Fibroblast of gingiva (primary cell): ENCODE measurements at regions not wholly inside any gene's neighbourhood (a gene's known extent, or its start where the extent isn't known, plus 50 kb on each side); places are given as distances from the start of the nearest gene placed in this dataset.
A peak's percentile ranks its signal among the peaks of the same experiment; 100 is the strongest.

Source experiments
- DNase-seq: peaks from one replicate; pipeline ENCODE4 v3.0.0-alpha.2; 2011; ENCODE audit warnings: low read depth

DNA sequence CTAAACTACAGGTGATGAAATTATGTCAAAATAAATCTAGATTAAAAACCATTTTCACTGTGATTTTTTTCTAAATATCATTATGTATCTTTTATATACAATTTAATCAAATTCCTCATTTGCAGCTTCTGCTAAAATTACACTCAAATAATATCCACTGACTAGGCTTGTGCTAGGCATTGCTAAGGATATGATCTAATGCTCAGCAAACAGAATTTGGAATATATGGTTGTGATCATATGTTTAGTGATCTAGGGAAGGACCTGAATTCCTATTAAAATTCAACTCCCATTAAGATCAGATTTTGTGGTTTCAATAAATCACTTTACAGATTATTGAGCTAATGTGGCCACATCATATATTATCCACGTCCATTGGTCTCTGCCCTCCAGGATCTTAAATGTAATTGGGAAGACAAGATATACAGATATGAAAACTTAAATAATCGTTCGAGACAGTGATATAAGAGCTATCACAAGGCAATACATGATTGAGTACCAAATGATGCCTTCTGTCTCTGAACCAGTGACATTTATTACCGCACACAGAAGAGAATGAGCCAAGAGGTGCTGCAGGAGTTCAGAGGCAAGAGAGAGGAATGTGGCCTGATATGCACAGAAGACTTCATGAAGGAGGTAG lies 206.0 kb upstream of the RPS6KA3 start:
- no peak for DNase-seq

DNA sequence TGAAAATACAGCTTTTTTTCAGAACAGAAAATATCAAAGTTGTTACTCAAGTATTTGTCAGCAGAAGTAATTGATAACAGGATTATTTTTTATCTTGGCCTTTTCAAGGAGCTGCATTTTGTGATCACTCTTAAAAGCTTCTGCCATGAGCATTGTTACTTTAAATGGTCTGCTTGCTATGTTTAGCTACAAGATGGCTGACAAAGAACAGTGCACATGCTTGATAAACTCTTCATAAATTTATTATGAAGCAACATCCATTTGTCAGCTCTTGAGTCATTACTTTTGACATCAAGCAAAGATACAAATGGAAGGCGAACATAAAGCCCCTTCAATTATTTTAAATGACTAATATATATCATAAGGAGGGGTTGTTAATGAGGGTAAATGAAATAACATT lies 205.4 kb upstream of the RPS6KA3 start:
- no peak for DNase-seq

DNA sequence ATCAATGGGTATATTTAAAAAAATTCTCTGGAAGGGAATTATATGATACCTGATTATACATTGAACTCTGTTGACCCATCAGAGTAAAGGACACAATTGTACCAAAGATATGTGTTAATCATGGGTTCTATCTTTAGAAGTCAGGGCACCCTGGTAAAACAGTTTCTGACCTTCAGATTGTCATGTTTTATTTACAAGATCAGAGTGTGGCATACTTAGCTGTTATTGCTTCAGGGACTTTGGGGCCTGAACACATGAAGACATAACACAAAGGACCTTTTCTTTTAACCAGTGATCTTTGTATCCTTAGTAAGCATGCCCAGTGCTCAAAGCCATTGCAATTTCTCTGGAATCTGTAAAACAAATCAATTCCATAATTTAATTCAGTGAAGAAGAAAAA lies 204.8 kb upstream of the RPS6KA3 start:
- no peak for DNase-seq

DNA sequence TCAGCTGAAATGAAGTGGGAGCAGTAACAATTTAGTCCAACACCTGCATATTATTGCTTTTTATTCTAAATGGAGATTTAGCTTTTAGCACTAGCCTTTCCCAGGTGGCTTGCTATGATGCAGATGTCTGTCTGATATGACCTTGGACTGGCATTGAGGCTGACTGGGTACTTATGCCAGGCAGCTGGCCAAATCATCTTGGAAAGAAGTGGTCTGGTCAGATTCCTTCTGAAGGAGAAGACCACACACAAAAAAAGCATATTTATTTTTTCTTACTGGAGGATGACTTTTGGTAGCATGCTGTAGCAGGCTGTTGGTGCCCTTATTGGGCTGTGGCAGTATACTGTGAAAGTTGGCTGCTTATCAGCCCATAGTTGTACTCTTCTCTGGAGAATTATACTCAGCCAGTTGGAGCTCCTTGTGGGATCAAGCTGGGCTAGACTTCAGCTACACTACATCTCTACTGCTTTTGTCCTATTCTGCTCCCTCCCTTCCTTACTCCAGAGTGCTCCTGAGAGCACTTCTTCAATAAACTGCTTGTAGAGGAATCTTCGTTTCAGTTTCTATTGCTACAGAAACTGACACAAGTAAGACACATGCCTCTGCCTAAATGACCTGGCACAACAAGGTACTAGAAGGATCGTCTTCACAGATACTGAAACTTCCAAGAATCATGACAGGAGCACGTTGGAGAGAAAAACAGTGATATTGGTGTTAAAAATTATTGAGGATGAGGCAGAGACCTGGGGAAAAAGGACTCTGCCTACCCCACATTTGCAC lies 196.8 kb upstream of the RPS6KA3 start:
- DNase-seq, result no peak

DNA sequence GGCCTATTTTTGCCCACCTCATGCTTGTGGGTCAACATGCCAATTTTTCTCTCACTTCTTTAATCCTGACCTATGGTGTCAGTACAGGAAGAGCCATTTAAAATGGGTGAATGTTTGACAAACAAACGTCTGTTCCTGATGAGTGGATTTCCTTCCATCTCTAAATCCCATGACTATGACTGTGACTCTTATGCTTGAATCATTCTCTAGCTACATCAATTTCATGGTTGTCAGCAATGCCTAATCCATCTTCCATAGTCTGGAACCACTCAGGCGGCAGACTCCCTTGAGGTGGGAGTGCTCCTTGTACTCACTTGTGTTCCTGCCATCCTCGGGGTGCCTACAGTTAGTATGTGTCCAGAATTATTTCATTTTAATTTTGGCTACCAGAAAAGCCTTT lies 194.9 kb upstream of the RPS6KA3 start:
- DNase-seq, result no peak

DNA sequence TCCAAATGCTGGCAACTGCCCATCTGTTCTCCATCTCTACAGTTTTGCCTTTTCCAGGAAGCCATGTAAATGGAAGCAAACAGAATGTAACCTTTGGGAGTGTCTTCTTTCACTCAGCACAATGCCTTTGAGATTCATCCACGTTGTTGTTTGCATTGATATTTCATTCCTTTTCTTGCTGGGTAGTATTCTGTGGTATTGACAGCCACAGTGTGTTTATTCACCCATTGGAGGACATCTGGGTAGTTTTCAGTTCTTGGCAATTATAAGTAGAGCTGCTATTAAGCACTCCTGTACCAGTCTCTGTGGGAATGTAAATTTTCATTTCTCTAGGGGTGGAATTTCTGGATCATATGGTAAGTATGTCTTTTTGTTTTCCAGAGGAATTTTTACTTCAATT lies 194.3 kb upstream of the RPS6KA3 start:
- no peak for DNase-seq

DNA sequence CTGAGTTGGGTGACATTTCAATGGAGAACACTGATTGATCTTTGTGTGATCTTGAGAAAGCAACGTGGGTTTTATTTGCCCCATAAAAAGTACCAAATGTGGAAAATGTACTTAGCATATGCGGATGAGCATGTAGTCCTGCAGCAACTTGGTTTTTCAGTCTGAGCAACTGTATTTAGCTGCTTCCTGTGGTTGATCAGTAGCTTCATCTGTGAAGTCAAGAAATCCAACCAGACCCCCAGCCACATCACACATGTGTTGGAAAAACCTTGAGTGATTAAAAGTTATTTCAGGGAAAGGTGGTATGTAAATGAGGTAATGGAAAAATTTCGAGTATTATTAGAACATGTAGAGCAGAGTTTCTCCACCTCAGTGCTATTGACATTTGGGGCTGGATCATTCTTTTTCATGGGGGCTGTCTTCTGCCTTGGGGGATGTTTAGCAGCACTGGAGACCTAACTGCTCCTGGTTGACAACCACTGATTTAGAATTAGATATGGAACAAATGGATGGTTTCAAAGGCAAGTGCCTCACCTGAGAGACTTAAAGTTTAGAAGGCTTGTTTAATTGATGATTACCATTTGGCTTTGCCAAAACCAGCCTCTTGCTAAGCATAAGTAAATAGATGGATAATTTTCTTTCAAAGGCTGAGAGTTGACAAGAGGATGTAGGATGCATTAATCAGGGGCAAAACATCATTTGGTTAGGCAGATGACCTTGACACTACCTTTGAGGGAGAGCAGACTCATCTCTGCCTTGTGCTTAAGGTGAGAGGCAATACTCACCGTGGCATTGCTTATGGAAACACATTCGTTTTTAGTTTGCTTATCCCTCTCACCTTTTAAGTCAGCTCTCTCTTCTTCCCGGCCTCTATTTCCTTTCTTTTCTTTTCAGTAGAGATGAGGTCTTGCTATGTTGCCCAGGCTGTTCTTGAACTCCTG lies 193.0 kb upstream of the RPS6KA3 start:
- no peak for DNase-seq

DNA sequence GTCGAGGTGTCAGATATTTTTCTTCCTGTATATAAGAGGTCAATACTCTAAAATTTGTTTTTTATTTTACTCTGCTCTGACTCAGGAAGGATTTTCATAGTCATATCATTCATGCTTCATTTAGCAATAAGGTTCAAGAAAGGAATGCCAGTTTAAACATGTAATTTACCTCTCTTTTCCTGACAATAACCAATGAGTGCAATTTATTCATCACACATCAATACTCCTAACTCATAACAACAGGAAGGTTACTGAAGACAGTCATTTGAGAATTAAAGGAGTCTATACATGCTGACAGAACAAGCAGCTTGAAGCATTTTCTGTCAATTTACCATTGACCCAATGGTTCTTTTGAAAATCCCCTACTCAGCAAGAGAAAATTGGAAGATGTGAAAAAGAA lies 190.3 kb upstream of the RPS6KA3 start:
- DNase-seq, result no peak

DNA sequence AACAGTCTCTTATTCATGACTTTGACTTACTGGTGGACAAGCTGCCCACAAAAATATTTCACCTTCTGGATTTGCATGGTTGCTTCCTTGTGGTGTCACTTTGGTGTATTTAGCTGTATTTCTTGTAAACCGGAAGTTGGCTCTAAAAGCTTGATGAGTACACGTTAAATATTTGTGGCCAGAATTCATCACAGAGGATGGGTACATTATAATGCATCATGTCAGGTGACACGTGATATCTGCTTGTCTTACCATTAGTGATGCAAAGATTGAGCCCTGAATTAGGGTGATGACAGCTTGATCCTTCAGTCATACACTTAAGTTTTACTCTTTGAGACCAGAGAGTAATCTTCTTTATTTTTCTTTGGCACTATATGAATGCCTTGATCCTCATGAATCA lies 188.3 kb upstream of the RPS6KA3 start:
- DNase-seq, result no peak

DNA sequence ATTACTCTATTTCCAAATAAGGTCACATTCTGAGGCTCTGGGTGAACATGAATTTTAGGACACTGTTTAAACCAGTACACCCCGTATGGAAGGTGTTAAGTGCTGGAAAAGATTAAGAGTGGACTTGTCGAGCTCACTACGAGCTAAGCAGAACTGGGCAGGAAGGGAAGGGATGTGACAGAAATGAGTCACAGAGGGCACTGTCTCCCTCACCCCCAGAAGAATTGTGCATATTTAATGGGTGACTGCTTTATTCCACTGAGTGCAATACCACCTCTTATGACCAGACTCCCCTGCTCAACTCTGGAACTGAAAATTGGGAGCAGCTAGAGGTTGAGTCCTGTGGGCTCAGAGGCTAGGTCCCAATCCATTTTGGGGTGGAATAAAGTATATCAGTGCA lies 187.4 kb upstream of the RPS6KA3 start:
- no peak for DNase-seq

DNA sequence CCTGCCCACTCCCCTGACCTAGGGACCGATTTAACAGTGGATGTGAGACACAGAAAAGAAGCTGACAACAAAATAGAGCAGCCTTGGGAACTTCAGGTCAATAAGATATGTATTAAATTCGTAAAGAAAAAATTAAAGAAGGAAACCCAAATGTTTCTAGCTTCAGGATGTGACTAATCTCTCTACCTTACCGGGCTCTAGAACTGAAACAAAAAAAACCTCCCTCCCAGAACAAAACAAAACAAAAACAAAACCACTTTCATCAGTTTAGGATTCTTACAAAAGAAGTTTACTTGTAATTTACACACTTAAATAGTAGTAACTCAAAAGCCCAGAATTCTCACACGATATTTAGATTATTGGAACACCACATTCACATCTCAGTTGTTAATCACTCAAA lies 185.8 kb upstream of the RPS6KA3 start:
- no peak for DNase-seq

DNA sequence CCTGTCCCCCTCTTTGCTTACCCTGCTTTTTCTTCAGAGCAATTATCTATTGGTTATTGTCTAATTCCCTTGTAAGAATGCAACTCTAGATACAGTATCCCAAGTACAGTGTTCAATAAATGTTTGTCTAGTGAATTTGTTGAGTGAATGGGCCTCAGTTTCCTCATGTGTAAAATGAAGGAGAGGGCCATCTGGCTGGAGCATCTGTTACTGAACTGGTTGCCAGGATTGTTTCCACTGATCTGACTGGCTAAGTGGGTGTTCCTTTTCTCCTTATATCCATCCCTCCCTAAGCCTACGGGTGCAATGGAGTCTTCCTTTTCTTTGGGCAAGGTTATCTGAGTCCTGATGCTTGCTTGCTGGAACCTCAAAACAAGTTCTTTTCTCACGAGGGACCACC lies 185.2 kb upstream of the RPS6KA3 start:
- DNase-seq, result no peak

DNA sequence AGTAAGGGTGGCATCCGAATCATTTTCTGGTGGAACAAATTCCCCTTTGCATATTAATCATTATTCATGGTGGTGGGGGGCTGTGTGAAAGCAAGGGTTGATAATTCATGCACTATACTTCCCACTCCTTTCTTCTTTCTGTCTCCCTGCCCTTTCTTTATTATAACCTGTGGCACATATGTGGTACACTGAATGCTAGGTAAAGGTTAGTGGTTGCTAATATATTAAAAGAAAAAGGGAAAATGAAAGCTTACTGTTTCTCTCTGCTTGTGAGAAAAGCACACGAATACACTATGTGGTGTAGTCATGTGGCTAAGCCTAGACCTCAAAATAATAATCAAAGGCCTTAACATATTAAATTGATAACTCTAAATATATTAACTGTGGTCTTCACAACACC lies 178.4 kb upstream of the RPS6KA3 start:
- no peak for DNase-seq

DNA sequence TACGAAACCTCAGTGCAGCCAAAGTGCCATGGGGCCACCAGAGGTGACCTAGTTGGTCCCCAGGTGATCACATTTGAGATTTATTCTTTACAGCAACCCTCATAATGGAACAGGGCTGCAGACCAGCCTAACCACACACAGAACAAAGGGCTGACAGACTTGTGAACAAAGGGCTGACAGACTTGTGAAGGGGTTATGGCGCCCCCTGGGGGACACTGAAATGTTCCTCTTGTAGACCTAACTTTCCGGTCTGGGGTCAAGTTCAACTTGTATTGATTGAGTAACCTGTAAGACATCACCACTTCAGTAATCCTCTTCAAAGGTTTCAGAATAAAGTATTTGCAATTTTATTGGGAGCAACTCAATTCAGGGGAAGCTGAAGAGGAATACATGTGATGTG lies 175.9 kb upstream of the RPS6KA3 start:
- peak; percentile 74 for DNase-seq

DNA sequence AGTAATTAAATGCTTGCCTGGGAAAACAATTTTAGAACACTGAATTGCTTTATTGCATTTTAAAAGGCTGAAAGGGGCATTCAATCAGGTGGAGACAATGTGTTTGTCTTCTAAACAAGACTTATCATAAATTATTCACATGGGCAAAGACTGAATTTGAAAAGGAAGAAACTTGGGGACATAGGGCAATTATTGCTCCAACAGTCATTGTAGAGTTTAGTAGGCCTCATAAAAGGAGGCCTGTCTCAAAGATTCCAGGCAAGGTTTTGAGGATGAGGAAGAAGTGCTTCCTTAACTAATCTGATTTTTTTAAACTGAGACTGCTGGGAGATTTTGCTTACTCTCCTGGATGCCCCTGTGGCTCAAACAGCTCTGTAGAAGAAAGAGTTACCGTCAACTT lies 174.4 kb upstream of the RPS6KA3 start:
- no peak for DNase-seq

DNA sequence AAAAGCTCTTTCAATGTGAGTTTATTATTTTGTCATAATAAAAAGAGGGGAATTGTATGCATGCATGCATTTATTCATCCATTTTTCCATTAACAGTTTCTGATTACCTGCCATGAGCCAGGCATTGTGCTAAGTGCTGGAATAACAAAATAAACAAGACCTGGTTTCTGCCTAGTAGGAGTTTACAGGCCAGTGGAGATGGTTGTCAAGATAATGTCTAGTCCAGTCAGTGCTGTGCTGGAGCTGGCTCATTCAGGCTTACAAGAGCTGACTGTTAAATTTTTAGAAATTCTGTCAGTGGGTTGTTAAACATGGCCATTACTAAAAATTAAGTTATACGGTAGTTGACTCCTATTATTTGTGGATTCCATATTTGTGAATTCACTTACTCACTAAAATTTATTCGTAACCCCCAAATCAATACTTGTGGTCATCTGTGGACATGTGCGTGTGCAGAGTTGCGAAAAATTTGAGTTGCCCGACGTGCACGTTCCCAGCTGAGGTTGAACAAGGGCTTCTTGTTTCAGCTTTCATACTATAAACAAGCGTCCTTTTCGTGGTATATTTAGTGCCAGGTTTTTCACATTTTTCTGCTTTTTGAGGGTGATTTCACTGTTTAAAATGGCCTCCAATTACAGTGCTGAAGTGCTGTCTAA lies 172.3 kb upstream of the RPS6KA3 start:
- DNase-seq, result no peak

DNA sequence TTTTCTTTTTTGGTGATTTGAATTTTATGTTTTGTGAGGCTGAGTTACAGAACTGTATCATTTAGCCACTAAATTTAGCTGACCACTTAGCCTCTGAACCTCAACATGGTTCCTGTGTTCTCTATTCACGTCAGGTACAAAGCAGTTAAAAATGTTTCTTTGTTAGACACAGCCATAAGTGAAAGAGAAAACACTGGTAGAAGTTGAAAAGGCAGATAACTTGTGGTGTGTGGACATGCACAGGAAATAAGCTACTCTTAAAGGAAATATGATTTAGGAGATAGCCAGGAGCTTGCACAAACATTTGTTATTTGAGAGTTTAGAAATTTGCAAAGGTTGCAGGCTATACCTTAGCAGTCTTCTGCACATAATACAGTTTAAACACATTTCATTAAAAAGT lies 171.0 kb upstream of the RPS6KA3 start:
- no peak for DNase-seq

DNA sequence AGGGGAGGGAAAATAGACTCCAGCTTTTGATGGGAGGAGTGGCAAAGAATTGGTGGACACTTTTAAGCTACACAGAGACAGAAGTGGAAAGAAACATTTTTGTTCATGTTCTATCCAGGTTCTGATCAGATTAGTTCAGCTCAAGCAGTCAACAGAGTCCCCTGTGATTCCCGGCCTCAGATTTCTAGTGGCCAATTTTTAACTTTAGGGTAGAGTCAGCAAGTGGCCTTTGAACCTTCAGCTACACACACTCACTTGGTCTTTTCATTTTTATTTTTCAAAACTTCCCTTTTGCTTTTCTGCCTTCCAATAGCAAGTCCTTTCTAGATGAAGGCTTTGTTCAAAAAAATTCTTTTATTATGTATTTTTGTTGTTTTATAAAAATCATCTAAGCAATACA lies 169.2 kb upstream of the RPS6KA3 start:
- no peak for DNase-seq

DNA sequence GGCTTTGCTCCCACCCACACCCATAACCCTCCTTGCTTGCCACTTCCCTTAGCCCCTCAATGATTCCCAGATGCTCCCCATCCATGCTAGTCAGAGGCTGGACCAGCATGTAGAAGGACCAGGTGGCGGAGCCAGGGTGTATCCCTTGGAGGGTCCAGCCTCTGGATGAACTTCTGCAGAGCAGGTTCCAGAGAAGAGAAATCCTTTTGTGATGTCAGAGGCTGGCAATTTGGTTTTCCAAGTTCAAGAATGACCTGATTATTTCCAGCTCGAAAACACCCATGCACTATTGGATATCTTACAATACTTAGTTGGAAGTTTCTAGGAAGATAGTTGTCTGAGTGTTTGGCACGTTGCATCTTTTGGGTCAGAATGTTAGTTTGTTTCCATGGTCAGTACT lies 168.3 kb upstream of the RPS6KA3 start:
- no peak for DNase-seq

DNA sequence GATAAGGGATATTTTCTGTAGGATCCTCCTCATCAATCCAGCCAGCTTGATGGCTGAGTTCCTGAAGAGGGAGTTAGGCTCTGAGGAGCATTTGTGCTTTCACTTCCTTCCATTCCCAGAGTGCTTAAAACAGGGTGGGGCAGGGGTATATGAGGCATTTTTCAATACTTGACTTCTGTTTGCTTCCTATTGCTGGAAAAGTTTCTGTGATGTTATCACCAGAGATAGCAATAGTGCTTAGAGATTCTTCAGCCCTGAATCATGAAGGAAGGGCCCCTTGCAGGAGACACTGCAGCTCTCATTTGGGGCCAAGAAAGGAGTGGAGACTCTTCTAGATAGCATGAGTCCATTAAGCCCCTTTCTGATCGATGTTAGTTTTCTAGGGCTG lies 166.7 kb upstream of the RPS6KA3 start:
- DNase-seq, result no peak

DNA sequence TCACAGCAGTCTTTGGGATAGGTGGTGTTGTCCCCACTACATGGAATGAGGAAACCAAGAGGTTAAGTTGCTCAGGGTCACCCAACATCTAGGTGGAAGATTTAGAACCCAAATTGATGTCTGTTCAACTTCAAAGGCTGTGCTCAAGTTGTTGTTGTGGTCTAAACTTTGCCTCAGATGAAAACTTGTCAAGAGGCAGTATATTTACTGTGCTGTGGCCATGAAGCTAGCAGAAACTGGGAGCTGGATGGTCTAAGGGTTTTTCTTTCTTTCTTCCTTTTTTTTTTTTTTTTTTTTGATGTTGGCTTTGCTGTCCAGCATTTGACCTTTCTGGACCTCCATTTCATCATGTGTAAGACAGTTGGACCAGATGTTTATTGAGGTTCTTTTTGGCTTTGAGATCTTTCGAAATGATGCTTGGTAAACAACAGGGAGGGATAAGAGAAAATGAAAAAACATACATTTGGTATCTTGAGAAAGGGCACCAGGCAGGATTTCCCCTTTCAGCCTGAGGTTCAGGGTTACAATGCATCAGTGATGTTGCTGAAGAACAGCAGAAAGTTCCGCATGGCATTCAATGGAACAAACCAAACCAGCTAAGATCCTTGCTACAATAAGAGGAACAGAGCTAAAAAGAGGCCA lies 166.2 kb upstream of the RPS6KA3 start:
- no peak for DNase-seq

DNA sequence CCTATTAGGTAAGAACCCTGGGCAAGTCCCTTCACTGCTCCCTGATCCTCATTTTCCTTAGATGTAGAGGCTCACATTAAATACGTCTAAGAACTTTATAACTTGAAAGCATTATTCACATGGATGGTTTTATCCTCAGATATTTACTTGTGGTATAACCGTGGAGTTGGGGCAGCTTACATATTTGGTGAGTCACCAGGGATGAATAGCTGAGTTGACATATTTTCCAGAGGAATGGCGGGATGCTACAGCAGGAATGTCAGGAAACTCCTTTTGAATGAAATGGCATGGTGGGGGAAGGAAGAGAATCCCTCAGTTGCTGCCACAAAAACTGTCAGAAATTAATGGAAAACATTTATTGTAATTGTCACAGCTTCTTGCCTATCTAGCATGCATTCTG lies 165.3 kb upstream of the RPS6KA3 start:
- DNase-seq, result no peak
